Progenitor cell of endocrine pancreas (in vitro differentiated cells): ENCODE measurements at regions not wholly inside any gene's neighbourhood (a gene's known extent, or its start where the extent isn't known, plus 50 kb on each side); places are given as distances from the start of the nearest gene placed in this dataset.

ENCODE experiments used
- DNase-seq: peaks from one replicate; pipeline ENCODE4 v3.0.0; 2021; ENCODE audit warnings: low spot score; ENCODE audit not compliant: unreplicated experiment
- H3K27ac Mint-ChIP-seq: 2 replicates; pipeline ENCODE4 v1.8.0; 2021; ENCODE audit warnings: mild to moderate bottlenecking, moderate library complexity, mixed read lengths
- H3K27me3 Mint-ChIP-seq: 2 replicates; pipeline ENCODE4 v1.8.0; 2021; ENCODE audit warnings: mixed read lengths
- H3K36me3 Mint-ChIP-seq: 2 replicates; pipeline ENCODE4 v1.8.0; 2022; ENCODE audit warnings: mixed read lengths; ENCODE audit not compliant: insufficient read depth
- H3K4me1 Mint-ChIP-seq: 2 replicates; pipeline ENCODE4 v1.8.0; 2021; ENCODE audit warnings: low read depth, mixed read lengths
- H3K4me3 Mint-ChIP-seq: 2 replicates; pipeline ENCODE4 v1.8.0; 2021; ENCODE audit warnings: low read depth, mild to moderate bottlenecking, moderate library complexity, mixed read lengths
- H3K9me3 Mint-ChIP-seq: 2 replicates; pipeline ENCODE4 v1.8.0; 2021; ENCODE audit warnings: low read depth, mixed read lengths
- CTCF ChIP-seq: fragments of 200-600 bp; sonication (generic); IDR thresholded peaks from one replicate; pipeline ENCODE4 v1.5.0; 2021; ENCODE audit warnings: antibody characterized with exemption, mild to moderate bottlenecking; ENCODE audit not compliant: unreplicated experiment

- Mint-ChIP-seq H3K4me1 (peaks cover 1% of the 10 kb centered on the region), H3K4me3 (no peak overlapping the region), H3K9me3 (no peaks in the 10 kb centered on the region), H3K27ac (no peak overlapping the region), H3K27me3 (no peaks in the 10 kb centered on the region), H3K36me3 (no peaks in the 10 kb centered on the region)
- DNase-seq = no peak
- no peak for TF ChIP-seq CTCF
Measured at GRCh38 chr11:87447606-87448005, 409.9 kb downstream of the TMEM135 start.

GRCh38 chr11:87444993-87445392 is 407.3 kb downstream of the TMEM135 start:
- no peaks in the 10 kb centered on the region for H3K9me3 Mint-ChIP-seq
- TF ChIP-seq CTCF = no peak

GRCh38 chr11:87443707-87444106 is 406.0 kb downstream of the TMEM135 start:
- H3K4me3 Mint-ChIP-seq = no peak overlapping the region

More at GRCh38 chr11:87444993-87445392, 407.3 kb downstream of the TMEM135 start:
- no peak overlapping the region for H3K27ac Mint-ChIP-seq
- H3K27me3 Mint-ChIP-seq = no peaks in the 10 kb centered on the region
- DNase-seq = no peak
- H3K36me3 Mint-ChIP-seq = no peaks in the 10 kb centered on the region
- no peak overlapping the region for H3K4me3 Mint-ChIP-seq
- H3K4me1 Mint-ChIP-seq = peaks cover 1% of the 10 kb centered on the region

GRCh38 chr11:87440076-87440770 is 402.5 kb downstream of the TMEM135 start:
- Mint-ChIP-seq H3K4me3 (no peak overlapping the region), H3K9me3 (no peaks in the 10 kb centered on the region), H3K27ac (no peak overlapping the region), H3K27me3 (no peaks in the 10 kb centered on the region), H3K36me3 (no peaks in the 10 kb centered on the region), H3K4me1 (no peaks in the 10 kb centered on the region)
- TF ChIP-seq CTCF = no peak
- no peak for DNase-seq

More at GRCh38 chr11:87443707-87444106, 406.0 kb downstream of the TMEM135 start:
- no peak for TF ChIP-seq CTCF
- Mint-ChIP-seq H3K36me3 (no peaks in the 10 kb centered on the region), H3K4me1 (peaks cover 1% of the 10 kb centered on the region), H3K27me3 (no peaks in the 10 kb centered on the region), H3K9me3 (no peaks in the 10 kb centered on the region), H3K27ac (no peak overlapping the region)
- DNase-seq = no peak

GRCh38 chr11:87438416-87438815 is 400.7 kb downstream of the TMEM135 start:
- H3K4me3 Mint-ChIP-seq = no peak overlapping the region
- no peak overlapping the region for H3K27ac Mint-ChIP-seq
- H3K9me3 Mint-ChIP-seq = no peaks in the 10 kb centered on the region
- no peaks in the 10 kb centered on the region for H3K27me3 Mint-ChIP-seq
- DNase-seq = no peak
- no peak for TF ChIP-seq CTCF
- no peaks in the 10 kb centered on the region for H3K4me1 Mint-ChIP-seq
- H3K36me3 Mint-ChIP-seq = no peaks in the 10 kb centered on the region
